Lung (tissue), 11 donors: ENCODE measurements at regions not wholly inside any gene's neighbourhood (a gene's known extent, or its start where the extent isn't known, plus 50 kb on each side); places are given as distances from the start of the nearest gene placed in this dataset.

Source experiments
- ATAC-seq: fragments of 200-7000 bp; cut with Tn5 transposase; one replicate; pipeline ENCODE4 v1.9.1; 2020; ENCODE audit warnings: moderate number of reproducible peaks; ENCODE audit not compliant: insufficient read depth, low FRiP score
- DNase-seq, 3 donors: peaks; one replicate each; pipeline ENCODE4 v3.0.0-alpha.2; 2013 to 2017
- H3K27ac ChIP-seq, 2 donors: one replicate each; pipeline ENCODE4 v1.5.1; 2013; ENCODE audit warnings: mild to moderate bottlenecking in 2 of 2, moderate library complexity in 2 of 2, control low read depth in 1 of 2, inconsistent platforms in 1 of 2, low read depth in 1 of 2, low read length in 1 of 2
- H3K27me3 ChIP-seq, 3 donors: one replicate each; pipeline ENCODE4 v1.5.1; 2013; ENCODE audit warnings: low read length in 2 of 3; ENCODE audit not compliant: control insufficient read depth in 3 of 3, insufficient read depth in 3 of 3
- H3K36me3 ChIP-seq, 4 donors: one replicate each; pipeline ENCODE4 v1.5.1; 2013; ENCODE audit warnings: low read length in 4 of 4, mild to moderate bottlenecking in 1 of 4, moderate library complexity in 1 of 4; ENCODE audit not compliant: control insufficient read depth in 4 of 4, insufficient read depth in 4 of 4
- H3K4me1 ChIP-seq, 5 donors: one replicate each; pipeline ENCODE4 v1.5.1; 2013; ENCODE audit warnings: low read length in 5 of 5, mild to moderate bottlenecking in 2 of 5, moderate library complexity in 1 of 5; ENCODE audit not compliant: control insufficient read depth in 5 of 5, insufficient read depth in 5 of 5
- H3K4me3 ChIP-seq: one replicate; pipeline ENCODE4 v1.5.1; 2013; ENCODE audit warnings: mild to moderate bottlenecking, control low read depth, moderate library complexity
- H3K9ac ChIP-seq, 2 donors: one replicate each; pipeline ENCODE4 v1.5.1; 2013; ENCODE audit warnings: low read length in 2 of 2, control low read depth in 1 of 2; ENCODE audit not compliant: insufficient read depth in 1 of 2
- H3K9me3 ChIP-seq, 4 donors: one replicate each; pipeline ENCODE4 v1.5.1; 2013; ENCODE audit warnings: low read length in 3 of 4, mild to moderate bottlenecking in 1 of 4, moderate library complexity in 1 of 4; ENCODE audit not compliant: control insufficient read depth in 4 of 4, insufficient read depth in 3 of 4
- WGBS, 2 donors: extraction: QIAGEN DNeasy Blood & Tissue Kit; methylation state at CpG; one replicate each; pipeline ENCODE4 v1.1.7; 2013; 5-methylcytosine and 5-hydroxymethylcytosine counted together
- TF ChIP-seq, protein P1 (sequence below): IDR thresholded peaks from 2 replicates; pipeline ENCODE4 v1.5.1; 2012; ENCODE audit warnings: mild to moderate bottlenecking; ENCODE audit errors: control extremely low read depth, extremely low read depth
- donor health status: control.
- donor health status: control.
- donor health status: Bipolar disorder and iron deficiency.
- donor health status: healthy.
- donor health status: DM: yes; HTN: yes; CAD: no.

DNA sequence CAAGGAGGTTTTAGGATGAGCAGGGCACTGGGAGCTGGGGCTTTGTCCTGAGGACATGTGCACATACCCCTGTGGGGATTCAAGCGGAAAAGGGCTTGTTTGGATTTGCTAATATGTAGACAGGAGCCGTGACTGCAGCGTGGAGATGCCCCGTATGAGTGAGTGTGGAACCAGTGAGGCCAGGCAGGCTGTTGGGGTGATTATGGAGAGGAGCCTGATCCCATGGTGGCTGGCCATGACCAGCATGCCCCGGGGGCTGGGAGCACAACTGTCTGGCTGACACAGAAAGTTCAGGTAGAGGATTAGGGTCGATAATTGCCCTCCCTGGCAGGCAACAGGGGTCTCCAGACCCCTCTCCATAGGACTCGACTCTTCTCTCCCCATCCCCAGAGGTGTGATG, 68.8 kb upstream of the STX18 start:
- DNase-seq (no peak), ATAC-seq (no peak)
- Histone ChIP-seq H3K9me3 (peaks cover 0 to 2% (median 0%) of the 10 kb centered on the region in 4 donors), H3K4me3 (no peak overlapping the region), H3K36me3 (no peaks in the 10 kb centered on the region), H3K9ac (no peak overlapping the region), H3K4me1 (peaks cover 0 to 9% (median 1%) of the 10 kb centered on the region in 5 donors), H3K27me3 (no peaks in the 10 kb centered on the region), H3K27ac (no peak overlapping the region)
- 87 to 89% methylated on average over 7 of the region's 7 CpGs for WGBS, 2 donors
- TF ChIP-seq, protein P1, sequence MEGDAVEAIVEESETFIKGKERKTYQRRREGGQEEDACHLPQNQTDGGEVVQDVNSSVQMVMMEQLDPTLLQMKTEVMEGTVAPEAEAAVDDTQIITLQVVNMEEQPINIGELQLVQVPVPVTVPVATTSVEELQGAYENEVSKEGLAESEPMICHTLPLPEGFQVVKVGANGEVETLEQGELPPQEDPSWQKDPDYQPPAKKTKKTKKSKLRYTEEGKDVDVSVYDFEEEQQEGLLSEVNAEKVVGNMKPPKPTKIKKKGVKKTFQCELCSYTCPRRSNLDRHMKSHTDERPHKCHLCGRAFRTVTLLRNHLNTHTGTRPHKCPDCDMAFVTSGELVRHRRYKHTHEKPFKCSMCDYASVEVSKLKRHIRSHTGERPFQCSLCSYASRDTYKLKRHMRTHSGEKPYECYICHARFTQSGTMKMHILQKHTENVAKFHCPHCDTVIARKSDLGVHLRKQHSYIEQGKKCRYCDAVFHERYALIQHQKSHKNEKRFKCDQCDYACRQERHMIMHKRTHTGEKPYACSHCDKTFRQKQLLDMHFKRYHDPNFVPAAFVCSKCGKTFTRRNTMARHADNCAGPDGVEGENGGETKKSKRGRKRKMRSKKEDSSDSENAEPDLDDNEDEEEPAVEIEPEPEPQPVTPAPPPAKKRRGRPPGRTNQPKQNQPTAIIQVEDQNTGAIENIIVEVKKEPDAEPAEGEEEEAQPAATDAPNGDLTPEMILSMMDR: no peak

DNA sequence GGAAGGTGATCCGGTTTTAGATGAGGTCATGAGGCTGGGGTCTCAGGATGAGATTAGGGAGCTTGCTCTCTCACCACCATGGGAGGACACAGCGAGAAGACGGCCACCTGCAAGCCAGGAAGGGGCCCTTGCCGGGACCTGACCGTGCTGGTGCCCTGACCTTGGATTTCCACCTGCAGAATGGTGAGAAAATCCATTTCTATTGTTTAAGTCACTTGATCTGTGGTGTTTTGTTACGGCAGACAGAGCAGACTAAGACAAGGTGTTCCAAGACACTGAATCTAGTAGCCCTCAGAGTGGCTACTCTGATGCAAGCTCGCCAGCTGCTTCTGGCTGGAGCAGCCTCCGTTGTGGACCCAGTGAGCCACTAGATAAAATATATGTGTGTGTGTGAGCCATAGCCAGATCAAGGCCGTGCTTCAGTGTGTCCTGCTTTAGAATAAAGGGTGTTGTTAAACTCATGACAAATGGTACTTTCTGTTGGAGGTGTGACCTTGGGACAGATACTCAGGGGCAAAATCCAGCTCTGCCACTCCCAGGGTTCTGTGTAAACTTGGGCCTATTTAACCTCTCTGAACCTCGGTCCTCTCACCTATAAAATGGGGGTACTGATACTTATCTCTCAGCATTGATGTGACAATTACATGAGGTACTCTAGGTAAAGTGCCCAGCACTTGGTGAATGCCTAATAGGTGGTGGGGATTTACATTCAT, 67.9 kb upstream of the STX18 start:
- no peaks in the 10 kb centered on the region for H3K36me3 ChIP-seq
- H3K27ac ChIP-seq: no peak overlapping the region
- H3K27me3 ChIP-seq: no peaks in the 10 kb centered on the region
- TF ChIP-seq, protein P1: no peak
- H3K9me3 ChIP-seq: peaks cover 0 to 4% (median 0%) of the 10 kb centered on the region in 4 donors
- no peak overlapping the region for H3K9ac ChIP-seq
- H3K4me3 ChIP-seq: no peak overlapping the region
- peaks cover 0 to 9% (median 1%) of the 10 kb centered on the region in 5 donors for H3K4me1 ChIP-seq
- ATAC-seq (no peak), DNase-seq (no peak)
- WGBS, 2 donors: 92 to 95% methylated on average over 10 of the region's 10 CpGs

DNA sequence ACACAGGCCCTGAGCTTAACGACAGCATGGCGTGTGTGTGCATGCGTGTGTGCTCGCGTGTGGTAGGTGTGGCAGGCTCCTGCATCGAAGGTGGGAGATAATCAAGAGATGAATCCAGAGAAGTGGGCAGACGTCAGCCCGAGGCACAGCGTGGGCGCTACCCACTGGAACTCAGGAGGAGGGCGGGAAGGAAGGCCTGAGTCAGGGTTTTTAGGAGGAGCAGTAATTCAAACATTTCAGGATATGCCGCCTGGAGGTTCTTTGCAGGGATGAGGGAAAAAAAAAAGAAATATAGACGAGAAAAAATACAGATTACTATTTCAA, 66.3 kb upstream of the STX18 start:
- DNase-seq (no peak), ATAC-seq (no peak)
- H3K27ac ChIP-seq: no peak overlapping the region
- no peak overlapping the region for H3K9ac ChIP-seq
- 88% methylated on average over 13 of the region's 13 CpGs for WGBS, 2 donors
- no peaks in the 10 kb centered on the region for H3K36me3 ChIP-seq
- no peaks in the 10 kb centered on the region for H3K27me3 ChIP-seq
- H3K9me3 ChIP-seq: peaks cover 0 to 4% (median 0%) of the 10 kb centered on the region in 4 donors
- TF ChIP-seq, protein P1: no peak
- peaks cover 0 to 4% (median under 1%) of the 10 kb centered on the region in 5 donors for H3K4me1 ChIP-seq
- no peak overlapping the region for H3K4me3 ChIP-seq
